Suprapubic skin (tissue), 4 donors: ENCODE measurements at regions not wholly inside any gene's neighbourhood (a gene's known extent, or its start where the extent isn't known, plus 50 kb on each side); places are given as distances from the start of the nearest gene placed in this dataset.

ENCODE experiments used
- CTCF ChIP-seq, 2 donors: fragments of 200-600 bp in 1 of 2; fragments of 450-650 bp in 1 of 2; sonication (generic) in 1 of 2; IDR thresholded peaks; one replicate each; pipeline ENCODE4 v1.5.1; 2016 to 2019; ENCODE audit warnings: antibody characterized with exemption in 2 of 2, mild to moderate bottlenecking in 1 of 2, moderate library complexity in 1 of 2
- EP300 ChIP-seq: sonication (generic); formaldehyde crosslinking; IDR thresholded peaks from one replicate; pipeline ENCODE4 v1.6.1; 2017; ENCODE audit warnings: antibody characterized with exemption
- POLR2A ChIP-seq, 2 donors: fragments of 450-650 bp; IDR thresholded peaks; one replicate each; pipeline ENCODE4 v1.6.1; 2017; ENCODE audit warnings: antibody characterized with exemption in 2 of 2, mild to moderate bottlenecking in 2 of 2, moderate library complexity in 2 of 2
- POLR2AphosphoS5 ChIP-seq, 3 donors: sonication (generic); formaldehyde crosslinking; IDR thresholded peaks; one replicate each; pipeline ENCODE4 v1.6.1; 2017; ENCODE audit warnings: antibody characterized with exemption in 3 of 3

GRCh38 chr15:85281293-85281882, 99.0 kb upstream of the AKAP13 start:
- TF ChIP-seq POLR2AphosphoS5 (IDR thresholded peaks at IDR 0.05) = no peak
- no peak for TF ChIP-seq POLR2A (IDR thresholded peaks at IDR 0.05)
- TF ChIP-seq CTCF (IDR thresholded peaks at IDR 0.05) = no peak
- TF ChIP-seq EP300 = no peak
